Transverse colon (tissue), 3 donors: ENCODE measurements at regions not wholly inside any gene's neighbourhood (a gene's known extent, or its start where the extent isn't known, plus 50 kb on each side); places are given as distances from the start of the nearest gene placed in this dataset.

Source experiments
- CTCF ChIP-seq, 5 experiments: fragments of 200-600 bp in 3 of 5; fragments of 450-650 bp in 2 of 5; sonication (generic) in 3 of 5; IDR thresholded peaks; 1 replicate in 2 of 5; 2 replicates in 3 of 5; pipeline ENCODE4 v1.5.1; 2016 to 2017; ENCODE audit warnings: antibody characterized with exemption in 5 of 5, inconsistent platforms in 3 of 5, mild to moderate bottlenecking in 2 of 5, moderate library complexity in 1 of 5
- POLR2A ChIP-seq: fragments of 450-650 bp; IDR thresholded peaks from one replicate; pipeline ENCODE4 v1.6.1; 2016; ENCODE audit warnings: antibody characterized with exemption, mild to moderate bottlenecking, moderate library complexity

- TF ChIP-seq POLR2A (no peak), CTCF (IDR thresholded peaks at IDR 0.05) (no peak)
These were observed 579.3 kb upstream of the ADGRL4 start for GRCh38 chr1:79585801-79586200.
